Right atrium auricular region (tissue), 2 donors: ENCODE measurements at regions not wholly inside any gene's neighbourhood (a gene's known extent, or its start where the extent isn't known, plus 50 kb on each side); places are given as distances from the start of the nearest gene placed in this dataset.

Experiments used
- DNase-seq: peaks from one replicate; pipeline ENCODE4 v3.0.0-alpha.2; 2019; ENCODE audit warnings: low spot score
- H3K27ac ChIP-seq, 2 donors: fragments of 200-600 bp; sonication (generic); 1 replicate in 1 of 2; 2 replicates in 1 of 2; pipeline ENCODE4 v1.5.1; 2016 to 2019
- H3K27me3 ChIP-seq, 2 donors: fragments of 200-600 bp; sonication (generic); one replicate each; pipeline versions ENCODE4 v1.5.1 to v1.6.0; 2017 to 2019
- H3K36me3 ChIP-seq: fragments of 200-600 bp; sonication (generic); one replicate; pipeline ENCODE4 v1.5.1; 2016
- H3K4me1 ChIP-seq, 2 donors: fragments of 200-600 bp; sonication (generic); one replicate each; pipeline versions ENCODE4 v1.5.1 to v1.6.0; 2017 to 2019
- H3K4me3 ChIP-seq, 2 donors: fragments of 200-600 bp; sonication (generic); 1 replicate in 1 of 2; 2 replicates in 1 of 2; pipeline ENCODE4 v1.5.1; 2017 to 2019; ENCODE audit warnings: mild to moderate bottlenecking in 1 of 2, moderate library complexity in 1 of 2
- H3K9me3 ChIP-seq, 2 donors: fragments of 200-600 bp; sonication (generic); one replicate each; pipeline ENCODE4 v1.5.1; 2019
- CTCF ChIP-seq, 2 donors: fragments of 200-600 bp; sonication (generic); IDR thresholded peaks; one replicate each; pipeline ENCODE4 v1.5.1; 2019; ENCODE audit warnings: antibody characterized with exemption in 2 of 2

- no peaks in the 10 kb centered on the region for H3K4me1 ChIP-seq
- no peak for TF ChIP-seq CTCF (IDR thresholded peaks at IDR 0.05)
- H3K9me3 ChIP-seq, result no peaks in the 10 kb centered on the region
- no peak for DNase-seq
- H3K4me3 ChIP-seq, result no peak overlapping the region
- no peak overlapping the region for H3K27ac ChIP-seq
- no peaks in the 10 kb centered on the region for H3K36me3 ChIP-seq
- H3K27me3 ChIP-seq, result no peaks in the 10 kb centered on the region
Measured at GRCh38 chr13:34506796-34507195, 435.3 kb upstream of the NBEA start.

- no peaks in the 10 kb centered on the region for H3K9me3 ChIP-seq
- no peak for TF ChIP-seq CTCF (IDR thresholded peaks at IDR 0.05)
Measured at GRCh38 chr13:34507630-34508029, 434.4 kb upstream of the NBEA start.

GRCh38 chr13:34512817-34513216, 429.3 kb upstream of the NBEA start:
- no peak for DNase-seq
- no peaks in the 10 kb centered on the region for H3K27me3 ChIP-seq
- H3K36me3 ChIP-seq, result no peaks in the 10 kb centered on the region
- H3K27ac ChIP-seq, result no peak overlapping the region
- H3K9me3 ChIP-seq, result no peaks in the 10 kb centered on the region
- no peak for TF ChIP-seq CTCF (IDR thresholded peaks at IDR 0.05)
- H3K4me1 ChIP-seq, result no peaks in the 10 kb centered on the region
- H3K4me3 ChIP-seq, result no peak overlapping the region

More at GRCh38 chr13:34507630-34508029, 434.4 kb upstream of the NBEA start:
- H3K4me1 ChIP-seq, result no peaks in the 10 kb centered on the region
- H3K4me3 ChIP-seq, result no peak overlapping the region
- H3K36me3 ChIP-seq, result no peaks in the 10 kb centered on the region
- no peak for DNase-seq
- H3K27me3 ChIP-seq, result no peaks in the 10 kb centered on the region
- no peak overlapping the region for H3K27ac ChIP-seq

- no peak for DNase-seq
- H3K27me3 ChIP-seq, result no peaks in the 10 kb centered on the region
- no peak overlapping the region for H3K4me3 ChIP-seq
- no peak for TF ChIP-seq CTCF (IDR thresholded peaks at IDR 0.05)
- no peaks in the 10 kb centered on the region for H3K36me3 ChIP-seq
- no peaks in the 10 kb centered on the region for H3K4me1 ChIP-seq
- H3K9me3 ChIP-seq, result no peaks in the 10 kb centered on the region
- no peak overlapping the region for H3K27ac ChIP-seq
Measured at GRCh38 chr13:34513526-34513925, 428.5 kb upstream of the NBEA start.

DNA sequence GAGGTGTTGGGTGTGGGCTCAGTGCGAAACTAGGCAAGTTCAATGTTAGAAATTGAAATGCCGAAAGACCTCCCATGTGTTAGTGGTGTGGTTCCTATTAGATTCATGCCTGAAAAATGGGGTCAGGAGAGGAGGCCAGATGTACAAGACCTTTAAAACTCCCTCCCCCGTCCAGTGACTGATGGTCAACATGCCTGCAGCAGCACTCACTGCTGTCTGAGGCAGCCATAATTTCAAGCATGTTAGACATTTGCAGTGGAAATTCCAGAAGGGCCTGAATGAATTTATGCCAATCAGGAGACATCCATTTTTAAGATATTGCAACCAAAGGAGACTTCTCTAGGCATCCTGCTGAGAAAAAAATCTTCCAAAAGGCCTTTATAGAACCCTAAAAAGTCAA, 426.9 kb upstream of the NBEA start:
- no peaks in the 10 kb centered on the region for H3K36me3 ChIP-seq
- no peak overlapping the region for H3K4me3 ChIP-seq
- no peaks in the 10 kb centered on the region for H3K27me3 ChIP-seq
- no peak for DNase-seq
- H3K9me3 ChIP-seq, result no peaks in the 10 kb centered on the region
- TF ChIP-seq CTCF (IDR thresholded peaks at IDR 0.05), result no peak
- H3K27ac ChIP-seq, result no peak overlapping the region
- no peaks in the 10 kb centered on the region for H3K4me1 ChIP-seq

DNA sequence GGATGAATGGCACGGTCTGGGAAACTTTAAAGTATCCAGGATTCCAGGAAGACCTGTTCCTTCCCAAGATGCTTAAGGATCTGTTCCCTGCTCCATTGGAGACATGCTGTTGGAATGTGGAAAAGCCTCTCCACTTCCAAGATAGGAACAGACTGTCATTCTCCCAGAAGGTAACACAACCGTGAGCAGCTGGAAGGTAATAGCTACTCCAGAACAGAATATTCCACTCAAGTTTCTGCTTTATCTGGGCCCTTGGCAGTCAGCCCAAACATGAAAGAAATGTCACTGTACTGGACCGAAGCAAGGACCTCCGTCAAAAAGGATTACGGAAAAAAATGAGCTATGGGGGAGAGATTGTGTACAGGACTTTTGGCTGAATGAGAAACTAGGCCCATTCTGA, 420.9 kb upstream of the NBEA start:
- H3K27me3 ChIP-seq, result no peaks in the 10 kb centered on the region
- H3K4me3 ChIP-seq, result no peak overlapping the region
- no peaks in the 10 kb centered on the region for H3K4me1 ChIP-seq
- no peak for DNase-seq
- H3K36me3 ChIP-seq, result no peaks in the 10 kb centered on the region
- no peak for TF ChIP-seq CTCF (IDR thresholded peaks at IDR 0.05)
- no peak overlapping the region for H3K27ac ChIP-seq
- H3K9me3 ChIP-seq, result no peaks in the 10 kb centered on the region
